HG03521 (cell line): ENCODE measurements at regions not wholly inside any gene's neighbourhood (a gene's known extent, or its start where the extent isn't known, plus 50 kb on each side); places are given as distances from the start of the nearest gene placed in this dataset.

Source experiments
- ATAC-seq: cut with Tn5 transposase; IDR thresholded peaks from one replicate; pipeline ENCODE4 v1.9.1; 2021; ENCODE audit warnings: mild to moderate bottlenecking, moderate library complexity; ENCODE audit not compliant: unreplicated experiment

GRCh38 chr12:34361721-34362316 is 339.5 kb downstream of the ALG10 start:
- no peak for ATAC-seq

- no peak for ATAC-seq
Measured at GRCh38 chr12:34363050-34363673, 340.9 kb downstream of the ALG10 start.

- no peak for ATAC-seq
Measured at GRCh38 chr12:34368079-34368478, 345.8 kb downstream of the ALG10 start.

GRCh38 chr12:34371050-34371449 is 348.8 kb downstream of the ALG10 start:
- ATAC-seq, result no peak

DNA sequence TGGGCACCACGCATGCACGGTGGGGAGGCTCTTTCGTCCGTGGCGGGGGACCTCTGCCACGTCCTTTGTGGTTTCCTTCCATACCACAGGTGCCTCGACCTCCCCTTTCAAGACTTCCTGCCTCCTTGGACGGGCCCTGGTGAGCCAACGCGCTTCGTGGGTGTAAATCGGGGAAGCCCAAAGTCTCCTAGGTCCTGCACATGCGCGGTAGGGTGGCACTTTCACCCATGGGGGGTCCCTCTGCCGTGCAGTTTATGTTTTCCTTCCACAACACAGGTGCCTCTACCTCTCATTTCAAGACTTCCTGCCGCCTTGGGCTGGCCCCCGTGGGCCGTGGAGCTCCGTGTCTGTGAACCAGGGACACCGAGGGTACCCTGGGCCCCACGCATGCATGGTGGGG is 349.7 kb downstream of the ALG10 start:
- no peak for ATAC-seq

DNA sequence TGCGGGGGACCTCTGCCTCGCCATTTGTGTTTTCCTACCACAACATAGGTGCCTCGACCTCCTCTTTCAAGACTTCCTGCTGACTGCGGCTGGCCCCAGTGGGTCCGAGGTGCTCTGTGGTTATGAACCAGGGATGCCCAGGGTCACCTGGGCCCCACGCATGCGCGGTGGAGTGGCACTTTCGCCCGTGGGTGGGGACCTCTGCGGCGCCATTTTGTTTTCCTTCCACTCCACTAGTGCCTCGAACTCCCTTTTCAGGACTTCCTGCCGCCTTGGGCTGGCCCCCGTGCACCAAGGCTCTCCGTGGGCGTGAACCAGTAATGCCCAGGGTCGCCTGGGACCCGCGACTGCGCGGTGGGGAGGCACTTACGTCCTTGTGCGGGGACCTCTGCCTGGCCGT is 351.6 kb downstream of the ALG10 start:
- ATAC-seq, result no peak

- ATAC-seq, result no peak
Measured at GRCh38 chr12:34376133-34376799, 354.0 kb downstream of the ALG10 start.

- ATAC-seq, result no peak
Measured at GRCh38 chr12:34377243-34378035, 355.1 kb downstream of the ALG10 start.

GRCh38 chr12:34379142-34379541 is 356.8 kb downstream of the ALG10 start:
- no peak for ATAC-seq

DNA sequence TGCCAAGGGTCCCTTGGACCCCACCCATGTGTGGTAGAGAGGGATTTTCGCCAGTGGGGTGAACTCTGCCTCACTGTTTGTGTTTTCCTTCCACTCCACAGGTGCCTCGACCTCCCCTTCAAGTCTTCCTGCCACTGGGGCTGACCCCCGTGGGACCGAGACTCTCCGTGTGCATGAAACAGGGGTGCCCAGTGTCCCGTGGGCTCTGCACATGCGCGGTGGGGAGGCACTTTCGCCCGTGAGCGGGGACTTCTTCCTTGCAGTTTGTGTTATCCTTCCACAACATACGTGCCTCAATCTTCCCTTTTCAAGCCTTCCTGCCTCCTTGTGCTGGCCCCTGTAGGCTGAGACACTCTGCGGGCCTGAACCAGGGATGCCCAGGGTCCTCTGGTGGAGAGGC is 362.4 kb downstream of the ALG10 start:
- no peak for ATAC-seq

- no peak for ATAC-seq
Measured at GRCh38 chr12:34386016-34386415, 363.7 kb downstream of the ALG10 start.

DNA sequence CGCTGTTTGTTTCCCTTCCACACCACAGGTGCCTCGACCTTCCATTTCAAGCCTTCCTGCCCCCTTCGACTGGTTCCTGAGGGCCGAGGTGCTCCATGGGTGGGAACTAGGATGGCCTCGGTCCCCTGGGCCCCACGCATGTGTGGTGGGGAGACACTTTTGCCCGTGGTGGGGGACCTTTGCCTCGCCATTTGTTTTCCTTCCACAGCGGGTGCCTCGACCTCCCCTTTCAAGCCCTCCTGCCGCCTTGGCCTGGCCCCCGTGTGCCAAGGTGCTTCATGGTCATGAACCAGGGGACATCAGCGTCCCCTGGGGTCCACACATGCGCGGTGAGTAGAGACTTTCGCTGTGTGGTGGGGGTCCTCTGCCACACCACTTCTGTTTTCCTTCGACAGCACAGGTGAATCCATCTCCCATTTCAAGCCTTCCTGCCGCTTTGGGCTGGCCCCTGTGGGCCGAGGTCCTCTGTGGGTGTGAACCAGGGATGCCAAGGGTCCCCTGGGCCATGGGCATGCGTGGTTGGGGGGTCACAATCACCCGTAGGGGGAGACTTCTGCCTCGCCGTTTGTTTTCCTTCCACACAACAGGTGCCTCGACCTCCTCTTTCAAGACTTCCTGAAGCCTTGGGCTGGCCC is 364.4 kb downstream of the ALG10 start:
- ATAC-seq, result no peak

DNA sequence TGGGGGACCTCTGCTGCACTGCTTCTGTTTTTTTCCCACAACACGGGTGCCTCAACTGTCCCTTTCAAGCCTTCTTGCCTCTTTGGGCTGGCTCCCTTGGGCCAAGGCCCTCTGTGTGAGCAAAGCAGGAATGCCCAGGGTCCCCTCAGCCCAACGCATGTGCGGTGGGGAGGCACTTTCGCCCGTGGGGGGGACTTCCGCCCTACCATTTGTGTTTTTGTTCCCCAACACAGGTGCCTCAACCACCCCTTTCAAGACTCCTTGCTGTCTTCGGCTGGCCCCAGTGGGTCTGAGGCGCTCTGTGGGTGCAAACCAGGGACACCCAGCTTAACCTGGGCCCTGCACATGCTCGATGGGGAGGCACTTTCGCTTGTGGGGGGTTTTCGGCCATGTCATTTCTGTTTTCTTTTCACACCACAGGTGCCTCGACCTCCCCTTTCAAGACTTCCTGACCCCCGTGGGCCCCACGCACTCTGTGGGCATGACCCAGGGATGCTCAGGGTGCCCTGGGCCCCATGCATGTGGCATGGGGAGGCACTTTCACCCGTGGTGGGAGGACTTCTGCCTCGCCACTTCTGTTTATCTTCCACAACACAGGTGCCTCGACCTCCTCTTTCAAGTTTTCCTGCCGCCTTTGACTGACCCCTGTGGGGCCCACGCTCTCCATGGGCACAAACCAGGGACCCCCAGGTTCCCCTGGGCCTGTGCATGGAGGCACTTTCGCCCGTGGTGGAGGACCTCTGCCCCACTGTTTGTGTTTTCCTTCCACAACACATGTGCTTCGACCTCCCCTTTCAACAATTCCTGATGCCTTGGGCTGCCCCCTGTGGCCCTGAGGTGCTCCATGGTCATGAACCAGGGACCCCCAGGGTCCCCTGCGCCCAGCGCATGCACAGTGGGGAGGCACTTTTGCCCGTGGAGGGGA is 365.7 kb downstream of the ALG10 start:
- no peak for ATAC-seq

DNA sequence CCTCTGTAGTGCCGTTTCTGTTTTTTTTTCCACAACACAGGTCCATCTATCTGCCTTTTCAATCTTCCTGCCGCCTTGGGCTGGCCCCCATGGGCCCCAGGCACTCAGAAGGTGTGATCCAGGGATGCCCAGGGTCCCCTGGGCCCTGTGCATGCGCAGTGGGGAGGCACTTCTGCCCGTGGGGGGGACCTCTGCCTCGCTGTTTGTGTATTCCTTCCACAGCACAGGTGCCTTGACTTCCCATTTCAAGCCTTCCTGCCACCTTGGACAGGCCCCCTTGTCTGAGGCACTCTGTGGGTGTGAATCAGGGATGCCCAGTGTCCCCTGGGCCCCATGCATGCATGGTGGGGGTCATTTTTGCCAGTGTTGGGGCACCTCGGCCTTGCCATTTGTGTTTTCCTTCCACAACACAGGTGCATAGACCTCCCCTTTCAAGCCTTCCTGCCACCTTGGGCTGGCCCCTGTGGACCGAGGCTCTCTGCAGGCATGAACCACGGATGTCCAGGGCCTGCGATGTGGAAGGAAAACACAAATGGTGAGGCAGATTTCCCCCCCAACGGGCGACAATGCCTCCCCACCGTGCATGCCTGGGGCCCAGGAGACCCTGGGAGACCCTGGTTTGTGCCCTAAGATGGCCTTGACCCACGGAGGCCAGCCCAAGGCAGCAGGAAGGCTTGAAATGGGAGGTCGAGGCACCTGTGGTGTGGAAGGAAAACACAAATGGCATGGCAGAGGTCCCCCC is 366.5 kb downstream of the ALG10 start:
- no peak for ATAC-seq

- ATAC-seq, result no peak
Measured at GRCh38 chr12:34389378-34390170, 367.3 kb downstream of the ALG10 start.

DNA sequence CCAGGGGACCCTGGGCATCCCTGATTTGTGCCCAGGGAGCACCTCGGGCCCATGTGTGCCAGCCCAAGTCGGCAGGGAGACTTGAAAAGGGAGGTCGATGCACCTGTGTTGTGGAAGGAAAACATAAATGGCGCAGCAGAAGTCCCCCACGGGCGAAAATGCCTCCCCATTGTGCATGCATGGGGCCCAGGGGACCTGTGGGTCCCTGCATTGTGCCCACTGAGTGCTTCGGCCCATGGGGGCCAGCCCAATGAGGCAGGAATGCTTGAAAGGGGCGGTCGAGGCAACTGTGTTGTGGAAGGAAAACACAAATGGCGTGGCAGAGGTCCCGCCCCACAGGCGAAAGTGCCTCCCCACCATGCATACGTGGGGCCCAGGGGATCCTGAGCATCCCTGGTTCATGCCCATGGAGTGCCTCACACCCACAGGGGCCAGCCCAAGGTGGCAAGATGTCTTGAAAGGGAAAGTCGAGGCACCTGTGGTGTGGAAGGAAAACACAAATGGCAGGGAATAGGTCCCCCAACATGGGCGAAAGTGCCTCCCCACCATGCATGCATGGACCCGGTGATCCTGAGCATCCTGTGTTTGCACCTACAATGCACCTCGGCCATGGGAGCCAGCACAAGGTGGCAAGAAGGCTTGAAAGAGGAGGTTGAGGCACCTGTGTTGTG is 368.0 kb downstream of the ALG10 start:
- no peak for ATAC-seq

- ATAC-seq, result no peak
Measured at GRCh38 chr12:34390846-34391700, 368.8 kb downstream of the ALG10 start.
